Mononuclear cell (primary cell): ENCODE measurements at regions not wholly inside any gene's neighbourhood (a gene's known extent, or its start where the extent isn't known, plus 50 kb on each side); places are given as distances from the start of the nearest gene placed in this dataset.

ENCODE experiments used
- H3K27me3 ChIP-seq: 2 replicates; pipeline ENCODE4 v1.6.0; 2011; ENCODE audit warnings: low read length, control low read depth; ENCODE audit not compliant: insufficient read depth
- H3K4me1 ChIP-seq: 2 replicates; pipeline ENCODE4 v1.5.1; 2011; ENCODE audit warnings: mild to moderate bottlenecking, low read length, control low read depth; ENCODE audit not compliant: insufficient read depth
- H3K4me3 ChIP-seq: 2 replicates; pipeline ENCODE4 v1.5.1; 2011; ENCODE audit warnings: mild to moderate bottlenecking, low read length, moderate library complexity
- H3K9me3 ChIP-seq: 2 replicates; pipeline ENCODE4 v1.5.1; 2011; ENCODE audit warnings: low read depth, mild to moderate bottlenecking, control low read depth, low read length

GRCh38 chr13:78402708-78403400 is 200.5 kb downstream of the POU4F1 start:
- H3K9me3 ChIP-seq: no peaks in the 10 kb centered on the region
- H3K4me3 ChIP-seq: no peak overlapping the region
- no peaks in the 10 kb centered on the region for H3K27me3 ChIP-seq
- no peaks in the 10 kb centered on the region for H3K4me1 ChIP-seq

GRCh38 chr13:78401873-78402707 is 201.3 kb downstream of the POU4F1 start:
- Histone ChIP-seq H3K9me3 (no peaks in the 10 kb centered on the region), H3K4me3 (no peak overlapping the region), H3K27me3 (no peaks in the 10 kb centered on the region), H3K4me1 (no peaks in the 10 kb centered on the region)

GRCh38 chr13:78398743-78399410 is 204.5 kb downstream of the POU4F1 start:
- Histone ChIP-seq H3K4me3 (no peak overlapping the region), H3K9me3 (no peaks in the 10 kb centered on the region), H3K27me3 (no peaks in the 10 kb centered on the region), H3K4me1 (no peaks in the 10 kb centered on the region)

- H3K4me1 ChIP-seq: no peaks in the 10 kb centered on the region
- H3K9me3 ChIP-seq: no peaks in the 10 kb centered on the region
- no peak overlapping the region for H3K4me3 ChIP-seq
- no peaks in the 10 kb centered on the region for H3K27me3 ChIP-seq
These were observed 209.8 kb downstream of the POU4F1 start for GRCh38 chr13:78393286-78394142.

- Histone ChIP-seq H3K4me3 (no peak overlapping the region), H3K9me3 (no peaks in the 10 kb centered on the region), H3K4me1 (no peaks in the 10 kb centered on the region), H3K27me3 (no peaks in the 10 kb centered on the region)
These were observed 219.5 kb downstream of the POU4F1 start for GRCh38 chr13:78383899-78384298.

GRCh38 chr13:78383071-78383484 is 220.3 kb downstream of the POU4F1 start:
- H3K27me3 ChIP-seq: no peaks in the 10 kb centered on the region
- H3K4me1 ChIP-seq: no peaks in the 10 kb centered on the region
- H3K4me3 ChIP-seq: no peak overlapping the region
- H3K9me3 ChIP-seq: no peaks in the 10 kb centered on the region

GRCh38 chr13:78382491-78382890 is 220.9 kb downstream of the POU4F1 start:
- H3K4me3 ChIP-seq: no peak overlapping the region
- no peaks in the 10 kb centered on the region for H3K4me1 ChIP-seq
- H3K9me3 ChIP-seq: no peaks in the 10 kb centered on the region
- H3K27me3 ChIP-seq: no peaks in the 10 kb centered on the region

- Histone ChIP-seq H3K4me1 (no peaks in the 10 kb centered on the region), H3K9me3 (no peaks in the 10 kb centered on the region), H3K4me3 (no peak overlapping the region), H3K27me3 (no peaks in the 10 kb centered on the region)
These were observed 226.5 kb downstream of the POU4F1 start for GRCh38 chr13:78376822-78377221.

GRCh38 chr13:78376033-78376432 is 227.3 kb downstream of the POU4F1 start:
- Histone ChIP-seq H3K27me3 (no peaks in the 10 kb centered on the region), H3K9me3 (no peaks in the 10 kb centered on the region), H3K4me1 (no peaks in the 10 kb centered on the region), H3K4me3 (no peak overlapping the region)

- Histone ChIP-seq H3K4me1 (no peaks in the 10 kb centered on the region), H3K27me3 (no peaks in the 10 kb centered on the region), H3K9me3 (no peaks in the 10 kb centered on the region), H3K4me3 (no peak overlapping the region)
These were observed 230.8 kb downstream of the POU4F1 start for GRCh38 chr13:78372581-78372980.

GRCh38 chr13:78370231-78370630 is 233.1 kb downstream of the POU4F1 start:
- H3K4me1 ChIP-seq: no peaks in the 10 kb centered on the region
- no peaks in the 10 kb centered on the region for H3K27me3 ChIP-seq
- no peaks in the 10 kb centered on the region for H3K9me3 ChIP-seq
- H3K4me3 ChIP-seq: no peak overlapping the region

GRCh38 chr13:78364711-78365110 is 238.6 kb downstream of the POU4F1 start:
- Histone ChIP-seq H3K27me3 (no peaks in the 10 kb centered on the region), H3K4me3 (no peak overlapping the region), H3K4me1 (no peaks in the 10 kb centered on the region), H3K9me3 (no peaks in the 10 kb centered on the region)

GRCh38 chr13:78341032-78341431 is 262.3 kb downstream of the POU4F1 start:
- no peaks in the 10 kb centered on the region for H3K9me3 ChIP-seq
- H3K27me3 ChIP-seq: no peaks in the 10 kb centered on the region
- H3K4me3 ChIP-seq: no peak overlapping the region
- H3K4me1 ChIP-seq: no peaks in the 10 kb centered on the region

- no peaks in the 10 kb centered on the region for H3K27me3 ChIP-seq
- no peaks in the 10 kb centered on the region for H3K4me1 ChIP-seq
- no peak overlapping the region for H3K4me3 ChIP-seq
- H3K9me3 ChIP-seq: no peaks in the 10 kb centered on the region
These were observed 263.4 kb downstream of the POU4F1 start for GRCh38 chr13:78339927-78340326.
